DOHH2 (cell line): ENCODE measurements at regions not wholly inside any gene's neighbourhood (a gene's known extent, or its start where the extent isn't known, plus 50 kb on each side); places are given as distances from the start of the nearest gene placed in this dataset.

Experiments
- H3F3A ChIP-seq: fragments of 200-600 bp; sonication (generic), shearing (Covaris generic); 2 replicates; pipeline ENCODE4 v1.6.0; 2016; ENCODE audit warnings: antibody characterized with exemption, mild to moderate bottlenecking; ENCODE audit not compliant: control insufficient read depth, insufficient read depth
- H3K27ac ChIP-seq: fragments of 200-600 bp; sonication (generic); 2 replicates; pipeline ENCODE4 v1.5.1; 2014; ENCODE audit warnings: low read depth, mild to moderate bottlenecking, low read length, moderate library complexity
- H3K27me3 ChIP-seq: fragments of 200-600 bp; sonication (generic); 2 replicates; pipeline ENCODE4 v1.6.1; 2014; ENCODE audit warnings: mild to moderate bottlenecking, low read length, mixed read lengths; ENCODE audit not compliant: control insufficient read depth
- H3K36me3 ChIP-seq: fragments of 200-600 bp; sonication (generic); 2 replicates; pipeline ENCODE4 v1.6.1; 2014; ENCODE audit warnings: mild to moderate bottlenecking, low read length, moderate library complexity, mixed read lengths; ENCODE audit not compliant: control insufficient read depth
- H3K4me1 ChIP-seq: fragments of 200-600 bp; sonication (generic); 2 replicates; pipeline ENCODE4 v1.6.1; 2014; ENCODE audit warnings: mild to moderate bottlenecking, low read length, mixed read lengths; ENCODE audit not compliant: control insufficient read depth
- H3K4me2 ChIP-seq: fragments of 200-600 bp; sonication (generic); 2 replicates; pipeline ENCODE4 v1.6.0; 2014; ENCODE audit warnings: mild to moderate bottlenecking, low read length, moderate library complexity
- H3K4me3 ChIP-seq: fragments of 200-600 bp; sonication (generic); 2 replicates; pipeline ENCODE4 v1.5.1; 2014; ENCODE audit warnings: mild to moderate bottlenecking, low read length, mixed read lengths
- H3K79me2 ChIP-seq: fragments of 200-600 bp; sonication (generic); 2 replicates; pipeline ENCODE4 v1.6.1; 2014; ENCODE audit warnings: mild to moderate bottlenecking, low read length, mixed read lengths; ENCODE audit not compliant: control insufficient read depth
- H3K9me2 ChIP-seq: fragments of 200-600 bp; sonication (generic); replicated peaks from 2 replicates; pipeline ENCODE4 v1.6.1; 2014; ENCODE audit warnings: mild to moderate bottlenecking, low read length, mixed read lengths; ENCODE audit not compliant: control insufficient read depth
- H3K9me3 ChIP-seq: fragments of 200-600 bp; sonication (generic); 2 replicates; pipeline ENCODE4 v1.6.1; 2014; ENCODE audit warnings: antibody characterized with exemption, low read length, mixed read lengths; ENCODE audit not compliant: control insufficient read depth, insufficient read depth
- H4K20me1 ChIP-seq: fragments of 200-600 bp; sonication (generic); 2 replicates; pipeline ENCODE4 v1.6.0; 2014; ENCODE audit warnings: low read depth, mild to moderate bottlenecking, antibody characterized with exemption, low read length, moderate library complexity; ENCODE audit not compliant: control insufficient read depth, insufficient read depth
- CTCF ChIP-seq: fragments of 200-600 bp; sonication (generic); IDR thresholded peaks from one replicate; pipeline ENCODE4 v1.5.1; 2014; ENCODE audit warnings: antibody characterized with exemption, mild to moderate bottlenecking, low read depth, low read length; ENCODE audit not compliant: poor library complexity, severe bottlenecking
- EZH2phosphoT487 ChIP-seq: fragments of 200-600 bp; sonication (generic); IDR thresholded peaks from 2 replicates; pipeline ENCODE4 v1.6.1; 2017; ENCODE audit warnings: borderline replicate concordance, mild to moderate bottlenecking, antibody characterized with exemption, low read length, moderate library complexity, mixed read lengths

GRCh38 chr3:118577055-118577777 is 457.4 kb downstream of the IGSF11 start:
- Histone ChIP-seq H3K4me2 (no peak overlapping the region), H3K79me2 (no peaks in the 10 kb centered on the region), H3K4me1 (no peaks in the 10 kb centered on the region), H3K36me3 (no peaks in the 10 kb centered on the region), H4K20me1 (no peaks in the 10 kb centered on the region), H3K27me3 (no peaks in the 10 kb centered on the region), H3K9me3 (no peaks in the 10 kb centered on the region), H3K9me2 (no peaks in the 10 kb centered on the region), H3K4me3 (no peak overlapping the region), H3F3A (no peaks in the 10 kb centered on the region), H3K27ac (no peak overlapping the region)
- TF ChIP-seq EZH2phosphoT487, result no peak

- Histone ChIP-seq H3K27me3 (no peaks in the 10 kb centered on the region), H3K4me1 (no peaks in the 10 kb centered on the region), H3K4me2 (no peak overlapping the region), H3K9me3 (no peaks in the 10 kb centered on the region), H3F3A (no peaks in the 10 kb centered on the region), H3K36me3 (no peaks in the 10 kb centered on the region), H3K9me2 (no peaks in the 10 kb centered on the region), H4K20me1 (no peaks in the 10 kb centered on the region), H3K4me3 (no peak overlapping the region), H3K79me2 (no peaks in the 10 kb centered on the region), H3K27ac (no peak overlapping the region)
- TF ChIP-seq CTCF (no peak), EZH2phosphoT487 (no peak)
Observed at GRCh38 chr3:118578559-118578958, 456.1 kb downstream of the IGSF11 start.

GRCh38 chr3:118587037-118587741 is 447.5 kb downstream of the IGSF11 start:
- Histone ChIP-seq H3K4me1 (no peaks in the 10 kb centered on the region), H3F3A (no peaks in the 10 kb centered on the region), H3K27ac (no peak overlapping the region), H3K4me3 (no peak overlapping the region), H4K20me1 (no peaks in the 10 kb centered on the region), H3K36me3 (no peaks in the 10 kb centered on the region), H3K9me2 (no peaks in the 10 kb centered on the region), H3K4me2 (no peak overlapping the region), H3K9me3 (no peaks in the 10 kb centered on the region), H3K27me3 (no peaks in the 10 kb centered on the region), H3K79me2 (no peaks in the 10 kb centered on the region)
- TF ChIP-seq CTCF, result no peak
- no peak for TF ChIP-seq EZH2phosphoT487

GRCh38 chr3:118587847-118588246 is 446.8 kb downstream of the IGSF11 start:
- H3K79me2 ChIP-seq, result no peaks in the 10 kb centered on the region
- TF ChIP-seq EZH2phosphoT487, result no peak
- H3K27ac ChIP-seq, result no peak overlapping the region
- no peak overlapping the region for H3K4me2 ChIP-seq
- H3K9me3 ChIP-seq, result no peaks in the 10 kb centered on the region
- H4K20me1 ChIP-seq, result no peaks in the 10 kb centered on the region
- H3K4me3 ChIP-seq, result no peak overlapping the region
- H3K27me3 ChIP-seq, result no peaks in the 10 kb centered on the region
- no peaks in the 10 kb centered on the region for H3K36me3 ChIP-seq
- no peaks in the 10 kb centered on the region for H3K9me2 ChIP-seq
- no peaks in the 10 kb centered on the region for H3K4me1 ChIP-seq
- no peaks in the 10 kb centered on the region for H3F3A ChIP-seq
